Thyroid gland (tissue), 4 donors: ENCODE measurements at regions not wholly inside any gene's neighbourhood (a gene's known extent, or its start where the extent isn't known, plus 50 kb on each side); places are given as distances from the start of the nearest gene placed in this dataset.

Source experiments
- CTCF ChIP-seq, 6 experiments: fragments of 200-600 bp in 3 of 6; fragments of 450-650 bp in 3 of 6; sonication (generic) in 3 of 6; IDR thresholded peaks; one replicate each; pipeline ENCODE4 v1.5.1; 2016 to 2019; ENCODE audit warnings: antibody characterized with exemption in 6 of 6, mild to moderate bottlenecking in 2 of 6, inconsistent platforms in 1 of 6, moderate library complexity in 1 of 6
- POLR2A ChIP-seq, 2 donors: fragments of 450-650 bp; IDR thresholded peaks; one replicate each; pipeline ENCODE4 v1.6.1; 2017; ENCODE audit warnings: antibody characterized with exemption in 2 of 2, mild to moderate bottlenecking in 2 of 2, moderate library complexity in 1 of 2

GRCh38 chr12:17017402-17017801 is 411.4 kb upstream of the LMO3 start:
- TF ChIP-seq CTCF (IDR thresholded peaks at IDR 0.05) (no peak), POLR2A (IDR thresholded peaks at IDR 0.05) (no peak)
